GM13976 (cell line): ENCODE measurements at regions not wholly inside any gene's neighbourhood (a gene's known extent, or its start where the extent isn't known, plus 50 kb on each side); places are given as distances from the start of the nearest gene placed in this dataset.

Source experiments
- DNase-seq: peaks from one replicate; pipeline ENCODE4 v3.0.0; 2012; ENCODE audit warnings: low spot score
- in situ Hi-C: fragments of 300-500 bp; cut with MboI; formaldehyde crosslinking; loops from one replicate; pipeline ENCODE4 v1.12.0; 2022; ENCODE audit warnings: low sequenced_read_pairs, mixed read lengths, inconsistent platforms; ENCODE audit not compliant: unreplicated experiment
- TF ChIP-seq, protein P1 (sequence below): IDR thresholded peaks from 2 replicates; pipeline ENCODE4 v1.5.1; 2012; ENCODE audit warnings: borderline replicate concordance, mild to moderate bottlenecking; ENCODE audit not compliant: insufficient read depth; ENCODE audit errors: extremely low read depth, missing control alignments, control extremely low read depth

DNA sequence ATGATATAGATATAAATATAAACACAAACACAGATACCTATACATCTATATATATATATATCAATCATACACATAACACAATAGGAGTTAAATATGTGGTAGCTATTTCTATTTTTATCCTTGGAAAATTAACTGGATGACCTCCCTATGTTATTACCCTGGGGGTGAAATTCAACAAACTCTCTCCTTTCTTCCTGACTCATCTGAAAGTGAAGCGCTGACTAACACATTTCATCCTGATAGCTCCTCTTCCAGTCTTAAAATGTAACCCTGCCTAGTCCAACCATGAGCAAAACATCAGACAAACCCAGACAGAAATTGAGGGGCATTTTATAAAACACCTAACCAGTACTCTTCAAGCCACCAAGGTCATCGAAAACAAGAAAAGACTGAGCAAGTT is 220.6 kb upstream of the ISX start:
- DNase-seq: no peak
- TF ChIP-seq, protein P1, sequence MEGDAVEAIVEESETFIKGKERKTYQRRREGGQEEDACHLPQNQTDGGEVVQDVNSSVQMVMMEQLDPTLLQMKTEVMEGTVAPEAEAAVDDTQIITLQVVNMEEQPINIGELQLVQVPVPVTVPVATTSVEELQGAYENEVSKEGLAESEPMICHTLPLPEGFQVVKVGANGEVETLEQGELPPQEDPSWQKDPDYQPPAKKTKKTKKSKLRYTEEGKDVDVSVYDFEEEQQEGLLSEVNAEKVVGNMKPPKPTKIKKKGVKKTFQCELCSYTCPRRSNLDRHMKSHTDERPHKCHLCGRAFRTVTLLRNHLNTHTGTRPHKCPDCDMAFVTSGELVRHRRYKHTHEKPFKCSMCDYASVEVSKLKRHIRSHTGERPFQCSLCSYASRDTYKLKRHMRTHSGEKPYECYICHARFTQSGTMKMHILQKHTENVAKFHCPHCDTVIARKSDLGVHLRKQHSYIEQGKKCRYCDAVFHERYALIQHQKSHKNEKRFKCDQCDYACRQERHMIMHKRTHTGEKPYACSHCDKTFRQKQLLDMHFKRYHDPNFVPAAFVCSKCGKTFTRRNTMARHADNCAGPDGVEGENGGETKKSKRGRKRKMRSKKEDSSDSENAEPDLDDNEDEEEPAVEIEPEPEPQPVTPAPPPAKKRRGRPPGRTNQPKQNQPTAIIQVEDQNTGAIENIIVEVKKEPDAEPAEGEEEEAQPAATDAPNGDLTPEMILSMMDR: no peak
- in situ Hi-C loops: no loop called here

DNA sequence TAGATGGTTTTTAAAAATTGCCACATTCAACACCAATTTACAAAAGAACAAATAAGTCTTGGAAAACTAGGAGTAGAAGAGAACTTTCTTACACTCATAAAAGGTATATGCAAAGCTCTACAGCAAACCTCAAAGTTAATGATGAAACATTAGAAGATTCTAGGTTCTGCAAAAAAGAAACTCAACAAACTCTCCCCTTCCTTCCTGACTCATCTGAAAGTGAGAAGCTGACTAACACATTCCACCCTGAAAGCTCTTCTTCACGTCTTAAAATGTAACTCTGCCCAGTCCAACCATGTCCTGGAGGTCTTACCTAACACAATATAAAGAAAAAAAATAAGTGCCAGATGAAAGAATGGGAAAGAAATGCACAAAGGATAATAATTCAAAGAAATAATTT is 218.9 kb upstream of the ISX start:
- in situ Hi-C loops: no loop called here
- TF ChIP-seq, protein P1: no peak
- peak; percentile 18 for DNase-seq

DNA sequence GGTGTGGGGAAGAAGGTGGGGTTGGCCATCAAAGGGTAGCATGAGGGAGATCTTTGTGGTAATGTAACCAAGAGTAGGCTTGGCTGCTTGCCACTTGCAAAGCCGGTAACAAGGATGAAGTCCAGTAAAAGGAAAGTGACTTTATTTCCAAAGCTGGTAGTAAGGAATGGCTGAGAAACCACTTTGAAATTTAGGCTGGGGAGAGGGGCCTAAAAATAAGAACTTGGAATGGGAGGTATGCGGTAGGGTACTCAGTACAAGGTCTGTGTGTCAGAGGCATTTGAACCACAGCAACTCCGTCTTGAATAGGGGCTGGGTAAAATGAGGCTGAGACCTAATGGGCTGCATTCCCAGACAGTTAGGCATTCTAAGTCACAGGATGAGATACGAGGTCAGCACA is 216.0 kb upstream of the ISX start:
- DNase-seq: no peak
- in situ Hi-C loops: loop anchor here (25.0 kb wide), 1 partner anchor 287 kb away; no protein-coding TSS in a partner anchor
- TF ChIP-seq, protein P1: no peak

DNA sequence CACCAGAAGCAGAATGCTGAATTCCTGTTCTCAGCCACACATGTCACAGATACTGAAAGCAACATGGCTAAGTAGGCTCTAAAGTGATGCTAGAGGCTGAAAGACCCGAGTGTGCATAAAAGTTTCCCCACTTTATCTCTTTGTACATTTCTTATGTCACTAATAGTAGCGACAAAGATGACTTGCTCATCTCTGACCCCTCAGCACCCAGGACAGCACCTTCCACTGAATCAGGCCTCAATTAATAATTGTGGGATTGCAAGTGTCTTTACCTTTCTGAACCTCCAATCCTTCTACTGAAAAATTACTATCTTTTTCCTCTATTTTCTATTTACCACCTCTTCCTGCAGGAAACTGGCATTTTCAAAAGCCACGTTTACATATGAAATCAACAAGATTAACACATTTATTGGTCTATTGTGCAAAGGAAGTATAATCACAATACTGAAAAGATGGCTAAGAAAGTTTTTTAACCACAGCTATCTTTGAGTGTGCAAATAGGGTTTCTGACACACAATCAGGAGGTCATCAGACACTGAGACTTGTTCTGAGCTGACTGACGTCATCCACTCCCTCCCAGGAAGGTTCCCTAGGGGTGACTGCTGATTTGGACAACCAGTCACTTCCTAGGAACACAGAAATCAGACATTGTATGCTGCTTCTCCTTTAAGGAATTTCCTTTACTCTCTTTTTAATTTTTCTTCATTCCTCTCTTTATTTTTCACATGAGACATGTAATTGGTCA is 213.9 kb upstream of the ISX start:
- in situ Hi-C loops: loop anchor here (25.0 kb wide), 1 partner anchor 285 kb away; no protein-coding TSS in a partner anchor
- no peak for DNase-seq
- TF ChIP-seq, protein P1: no peak

DNA sequence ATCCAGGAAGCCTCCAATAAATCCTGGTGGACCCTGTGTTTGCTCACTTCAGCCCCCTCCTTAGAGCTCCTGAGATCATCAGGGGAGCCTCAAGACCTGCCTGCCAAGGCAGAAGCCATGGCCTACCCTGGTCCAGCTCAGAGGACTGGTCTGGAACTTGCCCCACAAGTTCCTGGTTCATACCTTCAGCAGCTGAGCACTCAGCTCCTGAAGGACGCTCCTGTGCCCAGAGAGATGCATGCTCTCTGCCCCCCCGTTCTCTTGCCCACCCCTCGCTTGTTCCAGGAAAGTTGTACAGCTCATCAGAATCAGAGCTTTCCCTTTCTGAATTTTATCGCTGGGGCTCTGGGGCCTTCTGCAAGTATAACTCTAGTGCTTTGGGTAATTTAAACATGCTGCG is 210.5 kb upstream of the ISX start:
- in situ Hi-C loops: loop anchor here (25.0 kb wide), 1 partner anchor 282 kb away; no protein-coding TSS in a partner anchor
- TF ChIP-seq, protein P1: no peak
- no peak for DNase-seq

DNA sequence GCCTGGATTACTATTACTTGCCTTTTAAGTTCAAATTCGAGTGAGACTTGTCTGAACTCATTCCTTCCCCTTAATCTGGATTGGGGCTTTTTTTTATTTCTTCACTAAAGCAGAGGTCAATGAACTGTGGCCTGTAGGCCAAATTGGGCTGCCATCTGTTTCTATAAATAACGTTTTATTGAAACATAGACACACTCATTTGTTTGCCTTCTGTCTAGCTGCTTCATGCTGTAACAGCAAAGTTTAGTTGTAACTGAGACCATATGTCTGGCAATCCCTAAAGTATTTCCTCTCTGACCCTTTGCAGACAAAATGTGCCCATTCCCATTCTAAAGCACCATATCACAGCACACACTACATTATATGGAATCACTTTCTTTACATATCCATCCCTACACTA is 207.9 kb upstream of the ISX start:
- no peak for DNase-seq
- in situ Hi-C loops: loop anchor here (25.0 kb wide), 1 partner anchor 279 kb away; no protein-coding TSS in a partner anchor
- TF ChIP-seq, protein P1: no peak
